CD4-positive, alpha-beta T cell (primary cell): ENCODE measurements at regions not wholly inside any gene's neighbourhood (a gene's known extent, or its start where the extent isn't known, plus 50 kb on each side); places are given as distances from the start of the nearest gene placed in this dataset.

Experiments
- ATAC-seq: fragments of 200-7000 bp; cut with Tn5 transposase; one replicate; pipeline ENCODE4 v1.10.0; 2022; ENCODE audit warnings: mild to moderate bottlenecking; ENCODE audit not compliant: poor library complexity
- CTCF ChIA-PET: fragments of 350-600 bp; sonication (Branson Sonifier 250); formaldehyde crosslinking; loops from one replicate; lab custom pipeline; 2021; ENCODE audit warnings: antibody characterized with exemption, inconsistent platforms; lab: Charles Lee
- POLR2A ChIA-PET: fragments of 350-600 bp; sonication (Branson Sonifier 250); formaldehyde crosslinking; loops from one replicate; lab custom pipeline; 2021; ENCODE audit warnings: antibody characterized with exemption, inconsistent platforms; lab: Charles Lee
- DNase-seq, 14 experiments: peaks; one replicate each; pipeline ENCODE4 v3.0.0-alpha.2; 2013 to 2020; ENCODE audit warnings: mixed read lengths in 2 of 14
- H3K27ac ChIP-seq, 2 donors: one replicate each; pipeline versions ENCODE4 v1.5.1 to v1.7.0; 2013; ENCODE audit warnings: low read length in 2 of 2, low read depth in 1 of 2, mild to moderate bottlenecking in 1 of 2
- H3K27me3 ChIP-seq, 2 experiments: 1 replicate in 1 of 2; 2 replicates in 1 of 2; pipeline versions ENCODE4 v1.6.1 to v1.7.0; 2013; ENCODE audit warnings: low read length in 2 of 2, control low read depth in 1 of 2, mild to moderate bottlenecking in 1 of 2, moderate library complexity in 1 of 2; ENCODE audit not compliant: insufficient read depth in 2 of 2, control insufficient read depth in 1 of 2
- H3K36me3 ChIP-seq: one replicate; pipeline ENCODE4 v1.6.1; 2013; ENCODE audit warnings: low read length, control low read depth; ENCODE audit not compliant: insufficient read depth
- H3K4me1 ChIP-seq: one replicate; pipeline ENCODE4 v1.6.1; 2013; ENCODE audit warnings: low read length, control low read depth; ENCODE audit not compliant: insufficient read depth
- H3K4me3 ChIP-seq: one replicate; pipeline ENCODE4 v1.5.1; 2013; ENCODE audit warnings: mild to moderate bottlenecking, low read length, moderate library complexity
- H3K9me3 ChIP-seq, 2 experiments: 1 replicate in 1 of 2; 2 replicates in 1 of 2; pipeline versions ENCODE4 v1.6.1 to v1.7.0; 2013; ENCODE audit warnings: low read length in 2 of 2, mild to moderate bottlenecking in 2 of 2, control low read depth in 1 of 2, moderate library complexity in 1 of 2; ENCODE audit not compliant: control insufficient read depth in 1 of 2, insufficient read depth in 1 of 2
- H3K27ac Mint-ChIP-seq: one replicate; pipeline ENCODE4 v1.8.0; 2020; ENCODE audit warnings: mixed read lengths
- H3K27me3 Mint-ChIP-seq: one replicate; pipeline ENCODE4 v1.8.0; 2021; ENCODE audit warnings: mixed read lengths
- H3K36me3 Mint-ChIP-seq: one replicate; pipeline ENCODE4 v1.8.0; 2021; ENCODE audit warnings: low read depth, mixed read lengths
- H3K4me1 Mint-ChIP-seq: one replicate; pipeline ENCODE4 v1.8.0; 2021; ENCODE audit warnings: low read depth, mixed read lengths
- H3K4me3 Mint-ChIP-seq: one replicate; pipeline ENCODE4 v1.8.0; 2020; ENCODE audit warnings: mild to moderate bottlenecking, mixed read lengths
- H3K9me3 Mint-ChIP-seq: one replicate; pipeline ENCODE4 v1.8.0; 2020; ENCODE audit warnings: mixed read lengths
- CTCF ChIP-seq: fragments of 200-600 bp; IDR thresholded peaks from one replicate; pipeline ENCODE4 v1.8.0; 2022; ENCODE audit warnings: antibody characterized with exemption, mild to moderate bottlenecking
- intact Hi-C, 2 experiments: fragments of 100-400 bp; cut with DNase I in 1 of 2; cut with micrococcal nuclease in 1 of 2; formaldehyde crosslinking; loops; one replicate each; pipeline versions ENCODE4 v1.15.1 to v1.9.0; 2023 to 2025; cut with DNase I, micrococcal nuclease

- H3K4me1 ChIP-seq, result no peaks in the 10 kb centered on the region
- Mint-ChIP-seq H3K4me1 (no peaks in the 10 kb centered on the region), H3K27me3 (no peaks in the 10 kb centered on the region), H3K27ac (no peak overlapping the region), H3K4me3 (no peak overlapping the region), H3K9me3 (no peaks in the 10 kb centered on the region), H3K36me3 (no peaks in the 10 kb centered on the region)
- intact Hi-C loops, result no loop called here
- TF ChIP-seq CTCF, result no peak
- H3K27me3 ChIP-seq, result no peaks in the 10 kb centered on the region
- H3K4me3 ChIP-seq, result no peak overlapping the region
- POLR2A ChIA-PET, result no interaction called here
- ATAC-seq, result no peak
- CTCF ChIA-PET, result no interaction called here
- H3K36me3 ChIP-seq, result no peaks in the 10 kb centered on the region
- no peak overlapping the region for H3K27ac ChIP-seq
- no peak for DNase-seq
- H3K9me3 ChIP-seq, result peaks cover 0 to 3% of the 10 kb centered on the region in 2 experiments
Measured at GRCh38 chr9:116080561-116080960, 73.0 kb upstream of the PAPPA start.

- Histone ChIP-seq H3K4me3 (no peak overlapping the region), H3K9me3 (peaks cover 0 to 3% of the 10 kb centered on the region in 2 experiments), H3K27ac (no peak overlapping the region), H3K27me3 (no peaks in the 10 kb centered on the region), H3K36me3 (no peaks in the 10 kb centered on the region), H3K4me1 (no peaks in the 10 kb centered on the region)
- no peaks in the 10 kb centered on the region for H3K4me1 Mint-ChIP-seq
- no peak for ATAC-seq
- H3K27me3 Mint-ChIP-seq, result no peaks in the 10 kb centered on the region
- no peak for DNase-seq
- ChIA-PET POLR2A (no interaction called here), CTCF (no interaction called here)
- no peaks in the 10 kb centered on the region for H3K36me3 Mint-ChIP-seq
- H3K27ac Mint-ChIP-seq, result no peak overlapping the region
- H3K4me3 Mint-ChIP-seq, result no peak overlapping the region
- no peaks in the 10 kb centered on the region for H3K9me3 Mint-ChIP-seq
- no peak for TF ChIP-seq CTCF
- intact Hi-C loops, result no loop called here
Measured at GRCh38 chr9:116081435-116082115, 72.0 kb upstream of the PAPPA start.

GRCh38 chr9:116083837-116084236 is 69.8 kb upstream of the PAPPA start:
- Mint-ChIP-seq H3K27ac (no peak overlapping the region), H3K27me3 (no peaks in the 10 kb centered on the region), H3K4me3 (no peak overlapping the region), H3K9me3 (peaks cover 3% of the 10 kb centered on the region), H3K4me1 (no peaks in the 10 kb centered on the region), H3K36me3 (no peaks in the 10 kb centered on the region)
- intact Hi-C loops, result no loop called here
- DNase-seq, result no peak
- H3K4me3 ChIP-seq, result no peak overlapping the region
- no peaks in the 10 kb centered on the region for H3K4me1 ChIP-seq
- ChIA-PET POLR2A (no interaction called here), CTCF (no interaction called here)
- TF ChIP-seq CTCF, result no peak
- ATAC-seq, result no peak
- H3K36me3 ChIP-seq, result no peaks in the 10 kb centered on the region
- no peak overlapping the region for H3K27ac ChIP-seq
- H3K27me3 ChIP-seq, result no peaks in the 10 kb centered on the region
- peaks cover 0 to 3% of the 10 kb centered on the region in 2 experiments for H3K9me3 ChIP-seq
